ENCODE measurements at regions not wholly inside any gene's neighbourhood (a gene's known extent, or its start where the extent isn't known, plus 50 kb on each side); places are given as distances from the start of the nearest gene placed in this dataset.
A peak's percentile ranks its signal among the peaks of the same experiment; 100 is the strongest.

DNA sequence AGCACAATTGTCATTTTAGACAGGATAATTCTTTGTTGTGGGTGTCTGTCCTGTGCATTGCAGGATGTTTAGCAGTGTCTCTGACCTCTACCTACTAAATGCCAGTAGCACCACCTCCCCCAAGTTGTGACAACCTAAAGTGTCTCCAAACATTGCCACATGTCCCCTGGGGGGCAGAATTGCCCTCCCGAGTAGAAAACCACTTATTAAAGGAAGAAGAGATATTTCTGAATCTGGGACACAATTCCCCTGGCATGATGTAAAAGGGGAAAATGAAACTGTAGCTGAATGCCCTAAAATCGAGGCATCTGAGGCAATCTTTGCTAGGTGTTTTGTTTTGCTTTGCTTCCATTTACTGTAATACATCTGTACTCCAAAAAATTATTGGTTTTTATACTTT, 116.8 kb upstream of the NAP1L1 start:
- peak in 1 of 2 donors; percentile 13 for DNase-seq (ENCODE audit: low read depth in 2 of 2)
- H3K4me3 ChIP-seq (replicated peaks in 1 of 2; ENCODE audit: low read depth in 2 of 2, low read length in 2 of 2), result no peak overlapping the region
- TF ChIP-seq, protein P1, sequence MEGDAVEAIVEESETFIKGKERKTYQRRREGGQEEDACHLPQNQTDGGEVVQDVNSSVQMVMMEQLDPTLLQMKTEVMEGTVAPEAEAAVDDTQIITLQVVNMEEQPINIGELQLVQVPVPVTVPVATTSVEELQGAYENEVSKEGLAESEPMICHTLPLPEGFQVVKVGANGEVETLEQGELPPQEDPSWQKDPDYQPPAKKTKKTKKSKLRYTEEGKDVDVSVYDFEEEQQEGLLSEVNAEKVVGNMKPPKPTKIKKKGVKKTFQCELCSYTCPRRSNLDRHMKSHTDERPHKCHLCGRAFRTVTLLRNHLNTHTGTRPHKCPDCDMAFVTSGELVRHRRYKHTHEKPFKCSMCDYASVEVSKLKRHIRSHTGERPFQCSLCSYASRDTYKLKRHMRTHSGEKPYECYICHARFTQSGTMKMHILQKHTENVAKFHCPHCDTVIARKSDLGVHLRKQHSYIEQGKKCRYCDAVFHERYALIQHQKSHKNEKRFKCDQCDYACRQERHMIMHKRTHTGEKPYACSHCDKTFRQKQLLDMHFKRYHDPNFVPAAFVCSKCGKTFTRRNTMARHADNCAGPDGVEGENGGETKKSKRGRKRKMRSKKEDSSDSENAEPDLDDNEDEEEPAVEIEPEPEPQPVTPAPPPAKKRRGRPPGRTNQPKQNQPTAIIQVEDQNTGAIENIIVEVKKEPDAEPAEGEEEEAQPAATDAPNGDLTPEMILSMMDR (IDR thresholded peaks at IDR 0.05; ENCODE audit: low read depth, low read length), result no peak

DNA sequence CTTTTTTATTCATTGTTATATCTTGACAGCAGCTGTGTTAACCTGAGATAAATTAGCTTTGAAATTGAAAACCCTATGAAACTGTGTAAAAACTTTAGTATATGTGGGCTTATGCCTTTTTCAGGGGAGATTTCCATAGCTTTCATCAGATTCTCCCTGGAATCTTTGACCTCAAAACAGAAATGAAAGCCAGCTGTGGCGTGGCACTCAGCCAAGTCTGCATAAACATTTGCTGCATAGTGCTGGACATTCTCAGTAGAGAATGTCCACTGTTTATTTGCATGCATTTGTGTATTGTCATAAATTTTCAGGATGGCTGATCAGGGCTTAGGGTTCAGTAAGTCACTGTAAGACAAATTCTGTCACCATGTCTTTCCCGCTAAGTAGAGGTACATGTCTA, 115.3 kb upstream of the NAP1L1 start:
- H3K4me3 ChIP-seq (replicated peaks in 1 of 2; ENCODE audit: low read depth in 2 of 2, low read length in 2 of 2), result no peak overlapping the region
- DNase-seq (ENCODE audit: low read depth in 2 of 2), result peak; percentile 59 to 74

DNA sequence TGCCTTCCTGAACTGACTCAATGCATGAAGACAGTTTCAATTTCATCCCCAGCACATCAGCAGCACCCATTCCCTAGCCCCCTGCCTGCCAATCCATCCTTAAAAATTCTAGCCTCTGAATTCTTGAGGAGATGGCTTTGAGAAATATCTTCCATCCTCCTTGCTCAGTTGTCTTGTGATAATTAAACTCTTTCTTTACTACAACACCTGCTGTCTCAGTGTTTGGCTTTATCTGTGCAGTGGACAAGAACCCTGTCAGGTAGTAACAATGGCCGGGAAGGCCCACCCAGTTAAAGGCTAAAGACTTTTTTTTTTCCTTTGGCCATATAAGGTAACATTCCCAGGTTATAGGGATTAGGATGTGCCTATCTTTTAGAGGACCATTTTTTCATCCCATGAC, 114.4 kb upstream of the NAP1L1 start:
- TF ChIP-seq, protein P1 (IDR thresholded peaks at IDR 0.05; ENCODE audit: low read depth, low read length), result no peak
- DNase-seq (ENCODE audit: low read depth in 2 of 2), result no peak
- no peak overlapping the region for H3K4me3 ChIP-seq (replicated peaks in 1 of 2; ENCODE audit: low read depth in 2 of 2, low read length in 2 of 2)

More for the DNA sequence above, 115.3 kb upstream of the NAP1L1 start:
- TF ChIP-seq, protein P1 (IDR thresholded peaks at IDR 0.05; ENCODE audit: low read depth, low read length), result no peak

DNA sequence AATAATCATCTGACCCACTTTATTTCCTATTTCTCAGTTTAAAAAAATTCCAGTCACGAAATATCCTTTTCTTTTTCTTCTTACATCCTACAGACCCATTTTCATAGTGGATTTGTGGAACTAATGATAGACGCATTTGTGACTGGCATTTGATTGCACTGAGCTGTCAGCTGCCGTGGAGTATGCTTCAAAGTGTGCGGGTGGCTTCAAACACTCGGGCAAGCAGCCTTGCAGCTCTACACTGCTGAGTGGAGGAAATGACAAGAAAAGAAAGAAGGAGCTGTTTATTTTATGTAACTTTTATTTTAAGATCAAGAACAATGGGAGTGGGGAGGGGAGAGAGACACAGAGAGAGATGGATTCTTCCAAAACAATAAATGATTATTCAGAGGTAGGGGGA, 112.8 kb upstream of the NAP1L1 start:
- DNase-seq (ENCODE audit: low read depth in 2 of 2), result no peak
- no peak overlapping the region for H3K4me3 ChIP-seq (replicated peaks in 1 of 2; ENCODE audit: low read depth in 2 of 2, low read length in 2 of 2)
- TF ChIP-seq, protein P1 (IDR thresholded peaks at IDR 0.05; ENCODE audit: low read depth, low read length), result no peak

DNA sequence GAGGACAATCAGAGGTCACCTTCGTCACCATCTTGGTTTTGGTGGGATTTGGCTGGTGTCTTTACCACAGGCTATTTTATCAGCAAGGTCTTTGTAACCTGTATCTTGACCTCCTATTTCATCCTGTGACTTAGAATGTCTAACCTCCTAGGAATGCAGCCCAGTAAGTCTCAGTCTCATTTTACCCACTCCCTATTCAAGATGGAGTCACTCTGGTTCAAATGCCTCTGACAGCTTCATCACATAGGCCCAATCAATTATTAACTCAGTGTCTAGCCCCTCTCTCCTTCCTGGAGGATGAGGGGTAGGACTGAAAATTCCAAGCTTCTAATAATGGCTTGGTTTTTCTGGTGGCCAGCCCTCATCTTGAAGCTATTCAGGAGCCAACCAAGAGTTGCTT, 111.4 kb upstream of the NAP1L1 start:
- TF ChIP-seq, protein P1 (IDR thresholded peaks at IDR 0.05; ENCODE audit: low read depth, low read length), result no peak
- no peak overlapping the region for H3K4me3 ChIP-seq (replicated peaks in 1 of 2; ENCODE audit: low read depth in 2 of 2, low read length in 2 of 2)
- no peak for DNase-seq (ENCODE audit: low read depth in 2 of 2)

DNA sequence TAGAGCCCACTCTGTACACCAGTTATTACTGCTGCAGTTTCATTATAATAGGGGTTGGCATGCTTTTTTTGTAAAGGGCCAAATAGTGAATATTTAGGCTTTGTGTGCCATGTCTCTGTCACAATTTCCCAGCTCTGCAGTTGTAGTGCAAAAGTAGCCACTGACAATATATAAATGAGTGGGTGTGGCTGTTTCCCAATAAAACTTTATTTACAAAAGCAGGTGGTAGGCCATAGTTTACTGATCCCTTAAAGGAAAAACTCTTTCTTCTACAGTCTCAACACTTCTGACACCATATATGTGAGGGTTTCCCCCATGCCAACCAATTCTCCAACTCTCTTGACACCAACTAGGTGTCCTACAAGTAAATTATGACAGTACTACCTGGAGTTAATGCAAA, 110.2 kb upstream of the NAP1L1 start:
- H3K4me3 ChIP-seq (replicated peaks in 1 of 2; ENCODE audit: low read depth in 2 of 2, low read length in 2 of 2), result no peak overlapping the region

DNA sequence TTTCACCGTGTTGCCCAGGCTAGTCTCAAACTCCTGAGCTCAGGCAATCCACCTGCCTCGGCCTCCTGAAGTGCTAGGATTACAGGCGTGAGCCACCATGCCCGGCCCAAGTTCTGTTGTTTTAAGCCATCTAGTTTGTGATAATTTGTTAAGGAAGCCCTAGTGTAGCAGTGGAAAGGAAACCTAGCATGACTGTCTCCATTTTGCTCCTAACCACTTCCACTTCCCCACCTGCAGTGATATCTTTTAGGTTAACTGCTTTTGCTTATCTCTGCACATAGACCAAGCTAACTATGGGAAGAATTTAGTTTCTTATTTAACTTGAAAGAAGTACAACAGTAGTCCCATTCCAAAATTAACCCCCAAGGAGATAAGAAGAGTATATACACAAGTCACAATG, 109.5 kb upstream of the NAP1L1 start:
- no peak for DNase-seq (ENCODE audit: low read depth in 2 of 2)
- H3K4me3 ChIP-seq (replicated peaks in 1 of 2; ENCODE audit: low read depth in 2 of 2, low read length in 2 of 2), result no peak overlapping the region
- TF ChIP-seq, protein P1 (IDR thresholded peaks at IDR 0.05; ENCODE audit: low read depth, low read length), result no peak

More for the DNA sequence above, 110.2 kb upstream of the NAP1L1 start:
- no peak for DNase-seq (ENCODE audit: low read depth in 2 of 2)
- TF ChIP-seq, protein P1 (IDR thresholded peaks at IDR 0.05; ENCODE audit: low read depth, low read length), result no peak
